GM19240 (cell line): ENCODE measurements at regions not wholly inside any gene's neighbourhood (a gene's known extent, or its start where the extent isn't known, plus 50 kb on each side); places are given as distances from the start of the nearest gene placed in this dataset.

ENCODE experiments used
- DNase-seq: peaks from one replicate; pipeline ENCODE4 v3.0.0; 2011; ENCODE audit warnings: low spot score; ENCODE audit not compliant: insufficient read length

- no peak for DNase-seq
Measured at GRCh38 chr5:167701051-167701450, 590.4 kb upstream of the WWC1 start.

GRCh38 chr5:167702014-167702413, 589.4 kb upstream of the WWC1 start:
- DNase-seq = no peak

- no peak for DNase-seq
Measured at GRCh38 chr5:167708449-167708848, 583.0 kb upstream of the WWC1 start.

DNA sequence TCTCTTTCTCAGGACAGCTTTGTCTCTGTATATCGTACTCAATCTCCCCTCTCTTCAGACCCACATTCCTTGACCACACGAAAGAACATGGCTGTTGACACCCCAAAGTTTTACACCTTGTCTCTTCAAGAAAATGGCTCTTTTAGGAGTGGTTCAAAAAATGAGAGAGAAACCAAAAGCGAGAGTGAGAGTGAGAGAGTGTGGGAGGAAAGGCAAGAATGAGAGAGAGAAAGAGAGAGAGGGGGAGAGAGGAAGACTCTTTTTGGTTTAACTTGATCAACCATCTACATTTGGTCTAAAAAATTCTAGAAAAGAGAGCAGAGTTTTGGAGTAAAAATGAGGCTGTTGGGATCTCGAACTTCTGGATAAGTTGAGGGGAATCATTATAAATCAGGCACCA, 581.8 kb upstream of the WWC1 start:
- DNase-seq = no peak

DNA sequence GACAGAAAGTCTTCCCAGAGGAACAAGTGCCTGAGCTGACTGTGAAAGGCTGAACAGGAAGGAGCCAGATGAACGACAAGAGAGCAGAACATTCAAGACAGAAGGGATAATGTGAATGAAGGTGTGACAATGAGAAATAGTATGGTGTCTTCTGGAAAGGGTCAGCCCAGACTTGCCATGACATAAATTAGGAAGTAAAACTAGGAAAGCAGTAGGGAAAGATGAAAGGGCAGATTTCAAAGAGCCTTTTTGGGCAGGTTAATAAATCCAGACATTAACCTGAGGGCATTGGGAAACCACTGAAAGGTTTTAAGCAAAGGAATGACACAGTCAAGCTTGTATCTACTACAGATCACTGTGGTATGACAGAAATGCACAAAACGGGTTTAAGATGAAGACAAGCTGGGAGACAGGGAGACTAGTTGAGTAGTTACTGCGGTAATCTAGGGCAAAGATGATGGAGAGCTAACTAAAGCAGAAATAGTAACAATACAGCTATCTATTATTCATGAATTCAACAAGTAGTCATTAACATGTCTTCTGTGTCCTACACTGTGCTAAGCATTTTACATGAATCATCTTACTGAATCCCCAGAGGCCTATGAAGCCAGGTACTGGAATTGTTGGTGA, 580.9 kb upstream of the WWC1 start:
- no peak for DNase-seq

- DNase-seq = no peak
Measured at GRCh38 chr5:167712986-167713585, 578.4 kb upstream of the WWC1 start.

- no peak for DNase-seq
Measured at GRCh38 chr5:167713896-167714295, 577.5 kb upstream of the WWC1 start.

DNA sequence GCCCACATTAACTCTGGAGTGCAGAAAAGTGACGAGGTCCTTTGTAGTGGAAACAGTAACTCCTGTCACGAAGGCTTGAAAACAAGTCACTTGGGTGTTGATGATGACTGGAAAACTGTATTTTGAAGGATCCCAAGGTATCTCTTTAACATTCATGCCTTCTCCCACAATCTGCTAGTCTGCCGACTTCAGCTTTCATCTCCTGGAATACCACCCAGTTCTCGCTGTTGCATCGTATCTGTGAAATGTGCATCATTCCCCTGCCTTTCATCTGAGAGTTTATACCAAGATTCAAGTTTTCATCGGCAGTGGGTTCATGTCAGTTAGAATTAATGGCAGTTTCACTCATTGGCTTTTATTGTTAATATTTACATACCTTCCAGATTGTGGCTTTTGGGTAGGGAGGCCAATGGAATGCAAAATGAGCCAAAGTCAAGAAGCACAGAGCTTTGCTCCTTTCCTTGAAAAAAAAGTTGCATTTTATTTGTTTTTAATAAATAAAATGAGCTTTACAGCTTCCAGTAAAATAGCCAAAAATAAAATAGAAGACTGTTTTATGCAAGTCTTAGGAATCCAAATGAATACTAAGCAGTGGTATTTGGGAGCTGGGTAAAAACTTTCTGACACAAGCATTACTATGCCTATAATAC, 575.2 kb upstream of the WWC1 start:
- no peak for DNase-seq

DNA sequence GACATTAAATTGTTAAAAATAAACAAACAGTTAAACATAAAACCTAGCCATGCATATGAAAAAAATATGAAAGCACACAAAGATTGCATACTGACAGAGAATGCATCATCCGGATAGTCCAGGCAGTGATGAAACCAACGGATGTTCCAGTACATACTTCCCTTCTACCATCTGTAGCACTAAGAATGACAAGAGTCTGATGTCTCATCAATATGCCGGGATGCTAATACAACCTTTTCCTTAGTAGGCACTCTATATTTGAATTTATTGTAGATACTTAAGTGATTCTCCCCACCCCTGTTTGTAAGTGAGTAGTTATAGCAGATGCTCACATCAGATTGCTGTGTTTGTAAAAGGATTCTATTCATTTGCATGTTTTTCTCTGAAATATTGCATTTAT, 571.2 kb upstream of the WWC1 start:
- no peak for DNase-seq

GRCh38 chr5:167720676-167721260, 570.7 kb upstream of the WWC1 start:
- DNase-seq = no peak

DNA sequence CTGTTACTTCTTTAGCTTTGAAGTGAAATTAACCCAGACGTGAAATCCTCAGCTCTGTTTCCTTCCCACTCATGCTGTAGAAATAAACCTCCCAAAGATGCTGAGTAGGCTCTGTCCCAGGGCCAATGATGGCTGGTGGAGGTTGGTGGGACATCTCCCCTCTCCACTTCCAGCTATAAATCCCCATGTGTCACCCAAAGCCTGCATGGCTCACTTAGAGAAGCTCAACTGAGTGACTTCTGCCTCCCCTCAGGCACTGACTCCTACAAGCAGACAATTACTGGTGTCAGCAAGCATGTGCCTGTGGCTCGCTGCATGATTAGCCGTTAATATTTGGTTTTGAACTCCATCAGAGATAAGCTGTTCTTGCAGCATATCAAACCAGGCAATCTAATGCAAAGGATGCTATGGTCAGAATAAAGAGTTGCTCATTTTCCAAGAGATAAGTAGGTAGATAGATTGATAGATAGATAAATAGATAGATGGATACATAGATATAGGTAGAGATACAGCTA, 569.5 kb upstream of the WWC1 start:
- DNase-seq = no peak

DNA sequence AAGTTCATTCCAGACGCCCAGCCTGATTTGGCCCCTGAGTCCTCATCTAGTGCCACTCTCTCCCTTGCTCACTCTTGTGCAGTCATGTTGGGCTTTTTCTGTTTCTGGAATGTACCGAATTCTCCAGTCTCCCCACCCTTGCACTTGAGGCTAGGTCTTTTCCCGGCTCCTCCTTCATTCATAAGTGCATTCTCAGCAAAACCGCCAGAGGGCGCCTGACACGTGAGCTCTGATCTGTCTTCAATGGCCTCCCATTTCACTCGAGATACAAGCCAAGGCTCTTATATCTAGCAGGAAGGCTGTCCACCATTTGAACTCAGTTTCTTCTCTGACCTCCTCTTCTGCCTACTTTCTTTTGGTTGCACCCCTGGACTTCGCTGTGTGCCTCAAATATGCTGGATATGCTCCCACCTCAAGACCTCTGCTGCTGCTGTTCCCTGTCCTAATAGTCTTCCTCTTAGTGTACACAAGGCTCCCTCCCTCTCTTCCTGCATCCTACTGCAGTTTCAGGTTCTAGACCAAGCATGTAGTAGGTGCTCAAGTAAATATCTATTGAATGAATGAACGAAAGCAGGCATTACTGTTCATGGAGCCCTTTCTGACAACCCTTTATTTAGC, 568.1 kb upstream of the WWC1 start:
- peak; percentile 68 for DNase-seq

DNA sequence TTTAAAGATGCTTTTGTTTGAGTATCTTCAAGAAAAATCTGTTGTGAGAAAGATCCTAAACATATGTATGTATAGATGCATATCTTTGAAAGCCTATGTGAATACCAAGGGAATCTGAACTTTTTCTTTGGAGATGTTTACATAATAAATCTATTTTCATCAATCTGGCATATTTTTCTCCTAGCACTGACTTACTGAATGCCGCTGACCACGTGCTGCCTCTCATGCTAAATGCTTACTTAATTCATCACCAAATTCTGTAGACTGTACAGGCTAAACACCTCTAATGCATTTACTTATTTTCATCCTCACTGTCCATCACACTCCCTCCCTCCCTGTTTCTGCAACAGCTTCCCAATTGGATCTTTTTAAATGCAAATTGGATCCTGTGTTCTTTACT, 566.2 kb upstream of the WWC1 start:
- DNase-seq = no peak

GRCh38 chr5:167725741-167726140, 565.7 kb upstream of the WWC1 start:
- no peak for DNase-seq

- DNase-seq = no peak
Measured at GRCh38 chr5:167726642-167727041, 564.8 kb upstream of the WWC1 start.

DNA sequence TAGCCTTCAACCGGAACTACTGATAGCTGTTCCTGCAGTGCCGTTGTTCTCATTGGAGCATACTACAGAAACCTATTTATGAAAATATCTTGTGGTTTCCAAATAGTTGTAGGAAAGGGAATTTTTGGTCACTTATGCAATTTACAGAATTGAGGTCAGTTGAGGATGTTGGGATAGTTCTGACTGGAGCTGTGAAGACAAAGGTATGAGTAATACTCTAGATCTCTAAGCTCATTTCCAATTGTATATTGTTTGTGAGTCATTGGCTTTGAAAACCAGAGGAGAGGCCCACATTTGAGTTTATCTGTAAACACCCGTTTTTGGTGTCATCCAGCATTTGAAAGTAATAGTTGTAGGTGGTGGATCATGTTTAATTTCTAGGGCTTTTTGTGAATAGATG, 561.3 kb upstream of the WWC1 start:
- DNase-seq = no peak

DNA sequence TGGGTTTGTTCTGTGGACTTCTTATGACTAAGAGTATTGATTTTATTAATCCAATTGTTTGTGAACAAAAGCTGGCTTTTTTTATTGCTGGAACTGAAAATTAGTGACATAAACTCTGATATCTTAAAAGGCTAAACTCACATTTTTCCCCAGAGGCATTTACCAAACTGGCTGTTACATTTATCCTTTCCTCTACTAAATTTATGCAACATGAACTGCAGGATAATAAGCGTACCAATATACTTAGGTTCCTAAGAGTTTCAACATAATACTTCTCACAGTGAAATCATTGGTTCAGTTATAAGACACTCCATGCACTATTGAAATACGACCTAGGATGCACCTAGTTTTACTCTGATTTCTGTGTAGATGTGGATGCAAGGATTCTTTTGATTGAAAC, 560.8 kb upstream of the WWC1 start:
- no peak for DNase-seq

GRCh38 chr5:167731951-167732350, 559.5 kb upstream of the WWC1 start:
- DNase-seq = no peak

DNA sequence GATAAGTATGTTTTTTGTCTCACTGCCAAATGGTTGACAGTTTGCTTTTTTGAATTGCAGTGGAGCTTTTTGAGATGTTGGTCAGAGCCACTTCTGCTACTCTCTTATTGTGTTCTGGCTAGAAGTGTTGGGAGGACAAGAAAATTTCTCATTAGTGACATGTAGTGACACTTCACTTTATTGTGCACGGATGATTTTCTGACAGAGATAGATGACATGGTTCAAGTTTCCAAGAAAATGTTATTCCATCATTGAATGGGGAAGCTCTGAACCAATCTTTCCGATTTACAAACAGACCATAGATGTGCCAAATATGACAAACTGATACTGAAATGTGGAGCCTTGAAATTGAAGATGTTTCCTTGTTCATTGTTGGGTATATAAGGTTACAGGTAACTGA, 558.9 kb upstream of the WWC1 start:
- no peak for DNase-seq

DNA sequence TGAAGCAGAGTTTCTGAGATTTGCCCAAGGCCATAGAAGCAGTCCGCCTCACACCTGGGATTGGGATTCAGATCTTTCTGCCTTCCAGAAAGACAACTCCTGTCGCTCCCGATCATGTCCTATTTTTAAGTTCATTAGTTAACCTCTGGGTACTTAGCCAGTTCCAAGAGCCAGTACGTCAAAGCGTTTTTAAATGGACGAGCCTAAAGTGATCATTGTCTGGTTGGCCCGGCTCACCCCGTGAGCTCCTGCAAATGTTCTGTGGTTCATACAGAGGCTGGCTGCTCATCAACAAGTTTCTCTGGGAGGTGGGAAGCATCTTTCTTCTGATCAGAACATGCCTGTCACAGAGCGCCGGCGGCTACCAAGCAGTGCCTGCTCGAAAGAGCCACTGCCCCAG, 554.5 kb upstream of the WWC1 start:
- no peak for DNase-seq

GRCh38 chr5:167743695-167744464, 547.6 kb upstream of the WWC1 start:
- DNase-seq = no peak
